Transverse colon (tissue), 4 donors: ENCODE measurements at regions not wholly inside any gene's neighbourhood (a gene's known extent, or its start where the extent isn't known, plus 50 kb on each side); places are given as distances from the start of the nearest gene placed in this dataset.
"Not testable (repeated sequence)": the region's sequence is repeated elsewhere in the genome, so short reads cannot be mapped to it uniquely, and the experiment has no call there.

Experiments
- DNase-seq: peaks from one replicate; pipeline ENCODE4 v3.0.0-alpha.2; 2019
- H3K27ac ChIP-seq, 4 donors: fragments of 200-600 bp; sonication (generic); 2 replicates each; pipeline ENCODE4 v1.5.1; 2016 to 2018; ENCODE audit warnings: inconsistent platforms in 4 of 4
- H3K27me3 ChIP-seq: fragments of 200-600 bp; sonication (generic); 2 replicates; pipeline ENCODE4 v1.5.1; 2017; ENCODE audit warnings: inconsistent platforms
- H3K36me3 ChIP-seq, 4 donors: fragments of 200-600 bp; sonication (generic); 2 replicates each; pipeline ENCODE4 v1.5.1; 2017 to 2019; ENCODE audit warnings: inconsistent platforms in 4 of 4
- H3K4me1 ChIP-seq, 4 donors: fragments of 200-600 bp; sonication (generic); 2 replicates each; pipeline ENCODE4 v1.5.1; 2017 to 2020; ENCODE audit warnings: inconsistent platforms in 4 of 4
- H3K4me3 ChIP-seq, 4 donors: fragments of 200-600 bp; sonication (generic); 1 replicate in 1 of 4; 2 replicates in 3 of 4; pipeline versions ENCODE4 v1.5.1 to v1.6.1; 2017 to 2019; ENCODE audit warnings: inconsistent platforms in 4 of 4
- H3K9me3 ChIP-seq, 2 donors: fragments of 200-600 bp; sonication (generic); 2 replicates each; pipeline ENCODE4 v1.5.1; 2017 to 2019; ENCODE audit warnings: inconsistent platforms in 2 of 2
- CTCF ChIP-seq, 5 experiments: fragments of 200-600 bp in 3 of 5; fragments of 450-650 bp in 2 of 5; sonication (generic) in 3 of 5; IDR thresholded peaks; 1 replicate in 2 of 5; 2 replicates in 3 of 5; pipeline ENCODE4 v1.5.1; 2016 to 2017; ENCODE audit warnings: antibody characterized with exemption in 5 of 5, inconsistent platforms in 3 of 5, mild to moderate bottlenecking in 2 of 5, moderate library complexity in 1 of 5
- EP300 ChIP-seq: sonication (generic); formaldehyde crosslinking; IDR thresholded peaks from one replicate; pipeline ENCODE4 v1.6.1; 2017; ENCODE audit warnings: antibody characterized with exemption, low read depth
- POLR2A ChIP-seq: fragments of 450-650 bp; IDR thresholded peaks from one replicate; pipeline ENCODE4 v1.6.1; 2016; ENCODE audit warnings: antibody characterized with exemption, mild to moderate bottlenecking, moderate library complexity
- POLR2AphosphoS5 ChIP-seq, 3 donors: sonication (generic); formaldehyde crosslinking; IDR thresholded peaks; one replicate each; pipeline ENCODE4 v1.6.1; 2016; ENCODE audit warnings: antibody characterized with exemption in 3 of 3
- WGBS, 2 donors: methylation state at CpG; one replicate each; pipeline ENCODE4 v1.1.5; 2018; ENCODE audit warnings: low coverage in 1 of 2; 5-methylcytosine and 5-hydroxymethylcytosine counted together
- in situ Hi-C, 4 donors: fragments of 200-750 bp; cut with MboI; loops; one replicate each; pipeline versions ENCODE4 v1.15.0 to v1.15.1; 2017; ENCODE audit warnings: low sequenced_read_pairs in 3 of 4, low pct_ligation_motif_present in 1 of 4, low pct_unique_long_range_greater_than_20kb in 1 of 4
- intact Hi-C: fragments of 100-400 bp; cut with DNase I; formaldehyde crosslinking; loops from one replicate; pipeline ENCODE4 v1.15.1; 2023; ENCODE audit warnings: low total_unique reads

- no peak for DNase-seq
- 73 to 75% methylated on average over 1 of the region's 1 CpG for WGBS, 2 donors
- intact Hi-C loops (no loop called here), in situ Hi-C loops (no loop called here)
- no peaks in the 10 kb centered on the region for H3K27me3 ChIP-seq
- H3K4me3 ChIP-seq, result no peak overlapping the region
- no peaks in the 10 kb centered on the region for H3K4me1 ChIP-seq
- no peak overlapping the region for H3K27ac ChIP-seq
- no peaks in the 10 kb centered on the region for H3K36me3 ChIP-seq
- TF ChIP-seq CTCF (IDR thresholded peaks at IDR 0.05) (no peak), EP300 (no peak)
- peaks cover 0 to 2% of the 10 kb centered on the region in 2 donors for H3K9me3 ChIP-seq
Measured at GRCh38 chr7:125184801-125185200, 255.2 kb upstream of the POT1 start.

GRCh38 chr7:125181569-125182267, 252.1 kb upstream of the POT1 start:
- in situ Hi-C loops, H3K9me3 ChIP-seq, H3K27me3 ChIP-seq, H3K4me1 ChIP-seq, intact Hi-C loops, H3K36me3 ChIP-seq, DNase-seq, H3K4me3 ChIP-seq, H3K27ac ChIP-seq: not testable (repeated sequence)
- 92 to 96% methylated on average over 2 to 26 of the region's 26 CpGs for WGBS, 2 donors

DNA sequence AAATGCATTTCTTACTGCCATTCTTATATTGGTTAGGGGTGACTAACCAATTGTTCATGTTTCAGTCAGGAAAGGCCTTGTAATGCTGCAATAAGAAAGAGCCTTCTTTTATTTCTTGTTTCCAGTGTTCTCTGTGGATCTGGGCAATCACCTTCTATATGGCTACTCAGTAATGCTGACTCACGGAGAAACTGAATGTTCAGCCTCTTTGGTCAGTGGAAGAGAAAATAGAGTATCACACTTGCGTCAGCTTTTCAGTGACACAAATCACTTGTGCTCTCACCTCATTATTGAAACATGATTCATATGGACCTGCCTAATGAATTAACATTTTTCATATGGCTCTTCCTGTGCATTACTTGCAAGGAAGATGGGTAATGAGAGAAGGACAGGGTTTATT, 243.9 kb upstream of the POT1 start:
- TF ChIP-seq POLR2A (no peak), EP300 (no peak), CTCF (IDR thresholded peaks at IDR 0.05) (no peak), POLR2AphosphoS5 (IDR thresholded peaks at IDR 0.05) (no peak)

DNA sequence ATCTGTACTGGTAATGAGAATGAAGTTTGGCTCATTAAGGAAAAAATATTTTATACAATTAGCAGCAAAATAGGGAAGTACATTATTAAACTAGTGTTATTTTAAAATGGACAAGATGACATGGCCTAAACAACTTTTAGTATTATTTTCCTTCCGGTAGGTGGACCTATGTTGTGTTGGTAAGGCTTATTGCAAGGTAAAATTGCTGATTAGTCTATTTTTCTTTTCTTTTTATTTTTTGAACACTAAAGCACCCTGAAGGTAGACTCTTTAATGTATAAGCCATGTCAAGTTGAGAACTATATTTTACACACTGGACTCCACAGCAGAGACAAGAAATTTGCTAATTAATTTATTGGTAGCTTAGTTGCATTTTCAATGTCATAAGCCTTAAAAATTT, 239.5 kb upstream of the POT1 start:
- Histone ChIP-seq H3K27ac (no peak overlapping the region), H3K4me1 (no peaks in the 10 kb centered on the region), H3K36me3 (no peaks in the 10 kb centered on the region), H3K4me3 (no peak overlapping the region), H3K9me3 (no peaks in the 10 kb centered on the region), H3K27me3 (no peaks in the 10 kb centered on the region)
- DNase-seq, result no peak
- in situ Hi-C loops (no loop called here), intact Hi-C loops (no loop called here)
- WGBS, 2 donors, result 93 to 100% methylated on average over 1 of the region's 1 CpG
- no peak for TF ChIP-seq POLR2AphosphoS5 (IDR thresholded peaks at IDR 0.05)
- no peak for TF ChIP-seq EP300
- TF ChIP-seq POLR2A, result no peak
- TF ChIP-seq CTCF (IDR thresholded peaks at IDR 0.05), result no peak

More for the DNA sequence above, 243.9 kb upstream of the POT1 start:
- Histone ChIP-seq H3K4me1 (no peaks in the 10 kb centered on the region), H3K4me3 (no peak overlapping the region), H3K36me3 (no peaks in the 10 kb centered on the region), H3K27ac (no peak overlapping the region), H3K27me3 (no peaks in the 10 kb centered on the region), H3K9me3 (no peaks in the 10 kb centered on the region)
- no peak for DNase-seq
- intact Hi-C loops, result no loop called here
- in situ Hi-C loops, result no loop called here
- 83 to 92% methylated on average over 1 to 2 of the region's 2 CpGs for WGBS, 2 donors

DNA sequence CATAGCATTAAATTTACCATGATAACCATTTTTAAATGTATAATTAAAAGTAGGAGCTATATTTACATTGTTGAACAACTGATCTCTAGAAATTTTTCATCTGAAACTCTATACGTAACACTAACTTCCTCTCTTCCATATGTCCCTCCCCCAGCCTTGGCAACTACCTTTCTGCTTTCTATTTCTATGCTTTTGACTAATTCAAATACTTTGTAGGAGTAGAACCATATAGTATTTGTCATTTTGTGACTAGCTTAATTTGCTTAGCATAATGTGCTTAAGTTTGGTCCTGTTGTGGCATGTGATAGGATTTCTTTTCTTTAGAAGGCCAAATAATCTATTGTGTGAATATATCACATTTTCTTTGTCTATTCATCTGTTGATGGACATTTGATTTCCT, 225.3 kb upstream of the POT1 start:
- intact Hi-C loops (no loop called here), in situ Hi-C loops (no loop called here)
- H3K4me1 ChIP-seq, result no peaks in the 10 kb centered on the region
- H3K4me3 ChIP-seq, result no peak overlapping the region
- no peak overlapping the region for H3K27ac ChIP-seq
- DNase-seq, result no peak
- TF ChIP-seq EP300 (no peak), CTCF (IDR thresholded peaks at IDR 0.05) (no peak), POLR2AphosphoS5 (IDR thresholded peaks at IDR 0.05) (no peak), POLR2A (no peak)
- no peaks in the 10 kb centered on the region for H3K9me3 ChIP-seq
- WGBS, 2 donors, result 85 to 91% methylated on average over 1 of the region's 1 CpG
- H3K36me3 ChIP-seq, result no peaks in the 10 kb centered on the region
- H3K27me3 ChIP-seq, result no peaks in the 10 kb centered on the region
